MCF 10A (cell line): ENCODE measurements at regions not wholly inside any gene's neighbourhood (a gene's known extent, or its start where the extent isn't known, plus 50 kb on each side); places are given as distances from the start of the nearest gene placed in this dataset.

Experiments used
- BruUV-seq: library from RNA; stranded (reverse); fragments of 400-500 nt; replicated peaks from 2 replicates; lab custom pipeline; 2021; lab: Mats Ljungman, UMichigan
- CTCF ChIA-PET: fragments of 300-600 bp; sonication (Branson Sonifier 250); formaldehyde crosslinking; extraction: SDS; loops from one replicate; lab custom pipeline; 2021; ENCODE audit warnings: antibody characterized with exemption, inconsistent platforms; lab: Yijun Ruan, JAX
- POLR2A ChIA-PET: fragments of 300-600, 350-650 bp; sonication (Branson Sonifier 250); formaldehyde crosslinking; extraction: SDS; loops from one replicate; lab custom pipeline; 2020; ENCODE audit warnings: antibody characterized with exemption, inconsistent platforms; lab: Yijun Ruan, JAX
- DNase-seq: peaks from one replicate; pipeline ENCODE4 v3.0.0-alpha.2; 2018; ENCODE audit not compliant: unreplicated experiment
- H3K27ac Mint-ChIP-seq: one replicate; pipeline ENCODE4 v1.8.0; 2022; ENCODE audit warnings: mild to moderate bottlenecking, low read depth, mixed read lengths; ENCODE audit not compliant: unreplicated experiment
- H3K27me3 Mint-ChIP-seq: one replicate; pipeline ENCODE4 v1.8.0; 2022; ENCODE audit warnings: mixed read lengths; ENCODE audit not compliant: insufficient read depth, unreplicated experiment
- H3K36me3 Mint-ChIP-seq: one replicate; pipeline ENCODE4 v1.8.0; 2022; ENCODE audit warnings: mild to moderate bottlenecking, moderate library complexity, mixed read lengths; ENCODE audit not compliant: insufficient read depth, unreplicated experiment
- H3K4me1 Mint-ChIP-seq: one replicate; pipeline ENCODE4 v1.8.0; 2022; ENCODE audit warnings: mixed read lengths; ENCODE audit not compliant: insufficient read depth, unreplicated experiment
- H3K4me3 Mint-ChIP-seq: one replicate; pipeline ENCODE4 v1.8.0; 2022; ENCODE audit warnings: mild to moderate bottlenecking, moderate library complexity, mixed read lengths; ENCODE audit not compliant: unreplicated experiment
- H3K9me3 Mint-ChIP-seq: one replicate; pipeline ENCODE4 v1.8.0; 2022; ENCODE audit warnings: mixed read lengths; ENCODE audit not compliant: unreplicated experiment
- CTCF ChIP-seq: fragments of 200-600 bp; IDR thresholded peaks from one replicate; pipeline ENCODE4 v1.8.0; 2022; ENCODE audit warnings: antibody characterized with exemption, mild to moderate bottlenecking; ENCODE audit not compliant: unreplicated experiment
- intact Hi-C: fragments of 100-400 bp; cut with micrococcal nuclease; formaldehyde crosslinking; loops from 2 replicates; pipeline ENCODE4 v1.14.1; 2022

- no peaks in the 10 kb centered on the region for H3K9me3 Mint-ChIP-seq
- H3K27me3 Mint-ChIP-seq: no peaks in the 10 kb centered on the region
- peaks cover 5% of the 10 kb centered on the region for H3K4me1 Mint-ChIP-seq
- no peaks in the 10 kb centered on the region for H3K36me3 Mint-ChIP-seq
- ChIA-PET CTCF (interaction anchor here (0.6 kb wide), 1 partner anchor 122 kb away, joined by 3 read pairs; no protein-coding TSS in a partner anchor), POLR2A (no interaction called here)
- no peak overlapping the region for H3K27ac Mint-ChIP-seq
- intact Hi-C loops: no loop called here
- DNase-seq: no peak
- no peak for TF ChIP-seq CTCF
- BruUV-seq: no TSS peak
- no peak overlapping the region for H3K4me3 Mint-ChIP-seq
Measured at GRCh38 chr1:98342566-98342965, 319.0 kb upstream of the SNX7 start.

- intact Hi-C loops: no loop called here
- no peak overlapping the region for H3K4me3 Mint-ChIP-seq
- POLR2A ChIA-PET: interaction anchor here (1.2 kb wide), 1 partner anchor 11 kb away, joined by 4 read pairs; no protein-coding TSS in a partner anchor
- no peak for TF ChIP-seq CTCF
- no peaks in the 10 kb centered on the region for H3K9me3 Mint-ChIP-seq
- no peaks in the 10 kb centered on the region for H3K36me3 Mint-ChIP-seq
- no peaks in the 10 kb centered on the region for H3K27me3 Mint-ChIP-seq
- peaks cover 5% of the 10 kb centered on the region for H3K4me1 Mint-ChIP-seq
- CTCF ChIA-PET: interaction anchor here (0.6 kb wide), 1 partner anchor 294 kb away, joined by 3 read pairs; no protein-coding TSS in a partner anchor
- no peak overlapping the region for H3K27ac Mint-ChIP-seq
- BruUV-seq: no TSS peak
- no peak for DNase-seq
Measured at GRCh38 chr1:98340511-98340910, 321.0 kb upstream of the SNX7 start.

- POLR2A ChIA-PET: no interaction called here
- no peak overlapping the region for H3K27ac Mint-ChIP-seq
- H3K4me3 Mint-ChIP-seq: no peak overlapping the region
- no peaks in the 10 kb centered on the region for H3K36me3 Mint-ChIP-seq
- DNase-seq: no peak
- H3K9me3 Mint-ChIP-seq: no peaks in the 10 kb centered on the region
- no peaks in the 10 kb centered on the region for H3K27me3 Mint-ChIP-seq
- CTCF ChIA-PET: interaction anchor here (0.6 to 1.0 kb wide), 2 partner anchors 22 to 64 kb away, joined by 3 to 4 read pairs; no protein-coding TSS in a partner anchor
- peaks cover 26% of the 10 kb centered on the region for H3K4me1 Mint-ChIP-seq
- no peak for TF ChIP-seq CTCF
- intact Hi-C loops: no loop called here
- BruUV-seq: no TSS peak
Measured at GRCh38 chr1:98336472-98337083, 324.9 kb upstream of the SNX7 start.

- no peak for DNase-seq
- BruUV-seq: no TSS peak
- POLR2A ChIA-PET: no interaction called here
- no peaks in the 10 kb centered on the region for H3K9me3 Mint-ChIP-seq
- H3K27ac Mint-ChIP-seq: no peak overlapping the region
- TF ChIP-seq CTCF: no peak
- H3K4me3 Mint-ChIP-seq: no peak overlapping the region
- H3K36me3 Mint-ChIP-seq: no peaks in the 10 kb centered on the region
- CTCF ChIA-PET: no interaction called here
- H3K4me1 Mint-ChIP-seq: peaks cover 30% of the 10 kb centered on the region
- intact Hi-C loops: no loop called here
- H3K27me3 Mint-ChIP-seq: no peaks in the 10 kb centered on the region
Measured at GRCh38 chr1:98333936-98334335, 327.6 kb upstream of the SNX7 start.
